ENCODE measurements at regions not wholly inside any gene's neighbourhood (a gene's known extent, or its start where the extent isn't known, plus 50 kb on each side); places are given as distances from the start of the nearest gene placed in this dataset.

DNA sequence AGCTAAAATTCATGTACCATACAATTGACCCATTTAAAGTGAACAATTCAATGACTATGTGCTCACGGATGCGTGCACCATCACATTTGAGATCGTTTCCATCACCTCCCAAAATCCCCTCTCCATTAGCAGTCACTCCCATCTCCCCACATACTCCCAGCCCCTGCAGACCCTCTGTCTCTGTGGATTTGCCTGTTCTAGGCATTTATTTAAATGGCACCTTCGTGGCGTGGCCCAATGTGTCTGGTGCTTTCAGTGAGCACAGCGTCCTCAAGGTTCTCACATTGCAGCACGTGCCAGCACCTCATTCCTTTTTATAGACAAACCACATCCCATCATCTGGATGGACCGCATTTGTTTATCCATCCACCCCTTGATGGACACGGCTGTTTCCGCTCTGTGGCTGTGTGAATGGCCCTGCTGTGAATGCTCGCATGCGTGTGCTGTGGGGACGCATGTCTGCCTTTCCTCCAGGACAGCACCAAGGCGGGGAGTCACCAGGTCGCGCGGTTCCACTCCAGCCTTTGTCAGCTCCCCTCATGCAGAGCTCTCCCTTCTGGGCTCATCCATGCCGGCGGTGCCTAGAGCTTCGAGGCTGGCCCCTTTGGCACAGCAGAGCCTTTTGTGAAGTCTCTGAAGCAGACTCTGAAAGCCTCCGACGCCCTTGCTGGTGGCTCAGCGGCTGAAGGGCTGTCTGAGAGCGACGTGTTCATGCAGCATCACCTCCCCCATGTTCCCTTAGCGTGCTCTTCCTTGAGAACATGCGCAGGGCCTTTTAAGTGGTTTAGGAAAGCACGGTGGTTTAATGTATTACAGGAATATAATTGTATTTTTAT lies 184.4 kb downstream of the KIF26A start:
- Mint-ChIP-seq H3K4me3 (no peak overlapping the region), H3K9me3 (no peaks in the 10 kb centered on the region), H3K27me3 (ENCODE audit: low read depth, poor library complexity) (peaks cover 10% of the 10 kb centered on the region), H3K27ac (no peak overlapping the region), H3K4me1 (peaks cover 5% of the 10 kb centered on the region), H3K36me3 (ENCODE audit: low read depth) (no peaks in the 10 kb centered on the region)
- DNase-seq: no peak
- TF ChIP-seq, protein P1, sequence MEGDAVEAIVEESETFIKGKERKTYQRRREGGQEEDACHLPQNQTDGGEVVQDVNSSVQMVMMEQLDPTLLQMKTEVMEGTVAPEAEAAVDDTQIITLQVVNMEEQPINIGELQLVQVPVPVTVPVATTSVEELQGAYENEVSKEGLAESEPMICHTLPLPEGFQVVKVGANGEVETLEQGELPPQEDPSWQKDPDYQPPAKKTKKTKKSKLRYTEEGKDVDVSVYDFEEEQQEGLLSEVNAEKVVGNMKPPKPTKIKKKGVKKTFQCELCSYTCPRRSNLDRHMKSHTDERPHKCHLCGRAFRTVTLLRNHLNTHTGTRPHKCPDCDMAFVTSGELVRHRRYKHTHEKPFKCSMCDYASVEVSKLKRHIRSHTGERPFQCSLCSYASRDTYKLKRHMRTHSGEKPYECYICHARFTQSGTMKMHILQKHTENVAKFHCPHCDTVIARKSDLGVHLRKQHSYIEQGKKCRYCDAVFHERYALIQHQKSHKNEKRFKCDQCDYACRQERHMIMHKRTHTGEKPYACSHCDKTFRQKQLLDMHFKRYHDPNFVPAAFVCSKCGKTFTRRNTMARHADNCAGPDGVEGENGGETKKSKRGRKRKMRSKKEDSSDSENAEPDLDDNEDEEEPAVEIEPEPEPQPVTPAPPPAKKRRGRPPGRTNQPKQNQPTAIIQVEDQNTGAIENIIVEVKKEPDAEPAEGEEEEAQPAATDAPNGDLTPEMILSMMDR (IDR thresholded peaks at IDR 0.05): no peak

DNA sequence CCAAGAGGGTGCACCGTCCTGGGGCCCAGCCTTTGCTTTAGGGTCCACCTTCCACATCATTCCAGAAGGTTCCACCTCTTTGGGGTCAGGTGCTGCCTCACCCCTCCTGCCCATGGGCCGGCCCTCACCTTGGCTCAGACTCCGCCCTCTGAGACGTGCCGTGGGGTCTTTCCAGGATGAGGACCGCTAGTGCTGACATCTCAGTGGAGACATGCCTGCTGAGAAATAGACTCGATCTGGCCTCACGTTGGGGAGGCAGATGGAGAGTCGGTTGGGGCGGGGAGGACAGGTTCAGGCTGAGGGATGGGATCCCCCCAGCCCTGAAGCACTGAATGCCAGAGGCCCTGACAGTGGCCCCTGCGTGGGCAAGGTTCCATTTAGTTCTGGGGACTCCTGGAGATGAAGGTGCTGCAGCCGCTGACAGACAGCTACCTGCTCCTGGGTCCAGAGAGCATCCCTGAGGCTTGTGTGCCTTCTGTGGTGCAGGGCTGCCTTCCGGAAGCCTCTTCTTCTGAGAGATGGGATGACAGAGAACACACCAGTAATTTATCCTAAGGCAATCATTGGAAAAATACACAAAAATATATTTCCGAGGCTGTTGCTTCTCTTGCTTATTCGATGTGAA lies 185.3 kb downstream of the KIF26A start:
- Mint-ChIP-seq H3K4me3 (no peak overlapping the region), H3K36me3 (ENCODE audit: low read depth) (no peaks in the 10 kb centered on the region), H3K27ac (no peak overlapping the region), H3K27me3 (ENCODE audit: low read depth, poor library complexity) (peaks cover 14% of the 10 kb centered on the region), H3K4me1 (peaks cover 5% of the 10 kb centered on the region), H3K9me3 (peaks cover 5% of the 10 kb centered on the region)
- TF ChIP-seq, protein P1 (IDR thresholded peaks at IDR 0.05): no peak
- no peak for DNase-seq

DNA sequence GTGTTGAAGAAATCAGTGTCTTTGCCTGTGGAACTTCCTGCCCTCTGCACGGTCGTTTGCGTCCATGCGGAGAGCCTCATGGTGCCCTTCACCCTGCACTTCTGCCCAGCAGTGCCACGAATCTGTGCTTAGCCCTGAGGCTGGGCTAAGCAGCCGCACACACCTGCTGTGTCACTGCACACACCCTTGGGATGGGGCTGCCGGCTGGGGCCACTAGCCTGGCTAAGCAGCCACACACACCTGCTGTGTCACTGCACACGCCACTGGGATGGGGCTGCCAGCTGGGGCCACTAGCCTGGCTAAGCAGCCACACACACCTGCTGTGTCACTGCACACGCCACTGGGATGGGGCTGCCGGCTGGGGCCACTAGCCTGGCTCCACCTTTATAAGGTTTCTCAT lies 188.5 kb downstream of the KIF26A start:
- Mint-ChIP-seq H3K9me3 (peaks cover 30% of the 10 kb centered on the region), H3K4me3 (no peak overlapping the region), H3K27ac (no peak overlapping the region), H3K36me3 (ENCODE audit: low read depth) (no peaks in the 10 kb centered on the region), H3K27me3 (ENCODE audit: low read depth, poor library complexity) (peaks cover 14% of the 10 kb centered on the region), H3K4me1 (peaks cover 5% of the 10 kb centered on the region)
- TF ChIP-seq, protein P1 (IDR thresholded peaks at IDR 0.05): no peak
- DNase-seq: no peak

DNA sequence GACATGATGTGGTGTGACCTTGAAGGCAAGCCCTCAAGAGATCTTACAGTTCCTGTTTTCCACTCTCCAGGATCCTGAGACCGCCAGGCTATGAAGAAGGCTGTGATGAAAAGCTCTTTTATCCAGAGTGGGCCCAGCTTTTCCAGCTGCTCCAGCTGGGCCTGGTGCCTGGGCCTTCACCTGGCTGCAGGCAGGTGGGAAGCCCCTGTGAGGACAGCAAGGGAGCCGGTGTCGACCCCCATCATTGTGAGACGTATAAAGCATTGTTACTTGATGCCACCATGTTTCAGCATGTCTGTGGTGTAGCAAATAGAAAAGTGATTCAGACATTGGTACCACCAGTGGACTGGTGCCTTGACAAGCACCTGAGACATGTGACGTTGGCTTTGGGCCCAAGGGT lies 190.2 kb downstream of the KIF26A start:
- no peak overlapping the region for H3K4me3 Mint-ChIP-seq
- H3K4me1 Mint-ChIP-seq: no peaks in the 10 kb centered on the region
- TF ChIP-seq, protein P1 (IDR thresholded peaks at IDR 0.05): no peak
- no peak overlapping the region for H3K27ac Mint-ChIP-seq
- DNase-seq: no peak
- H3K27me3 Mint-ChIP-seq (ENCODE audit: low read depth, poor library complexity): peaks cover 4% of the 10 kb centered on the region
- peaks cover 30% of the 10 kb centered on the region for H3K9me3 Mint-ChIP-seq
- H3K36me3 Mint-ChIP-seq (ENCODE audit: low read depth): no peaks in the 10 kb centered on the region

GRCh38 chr14:104329793-104330192 lies 191.4 kb downstream of the KIF26A start:
- Mint-ChIP-seq H3K9me3 (peaks cover 30% of the 10 kb centered on the region), H3K4me1 (no peaks in the 10 kb centered on the region), H3K27me3 (ENCODE audit: low read depth, poor library complexity) (peaks cover 4% of the 10 kb centered on the region), H3K27ac (no peak overlapping the region), H3K36me3 (ENCODE audit: low read depth) (no peaks in the 10 kb centered on the region), H3K4me3 (no peak overlapping the region)
- TF ChIP-seq, protein P1 (IDR thresholded peaks at IDR 0.05): no peak
- DNase-seq: no peak
